H9 (cell line): ENCODE measurements at regions not wholly inside any gene's neighbourhood (a gene's known extent, or its start where the extent isn't known, plus 50 kb on each side); places are given as distances from the start of the nearest gene placed in this dataset.

Source experiments
- DNase-seq: peaks from one replicate; pipeline ENCODE4 v3.0.0-alpha.2; 2017
- H2AFZ ChIP-seq: one replicate; pipeline ENCODE4 v1.6.1; 2013; ENCODE audit warnings: mild to moderate bottlenecking, low read length, control low read depth, moderate library complexity
- H2AK5ac ChIP-seq: 2 replicates; pipeline ENCODE4 v1.6.1; 2013; ENCODE audit warnings: low read length, control low read depth, mixed read lengths; ENCODE audit not compliant: insufficient read length
- H2BK120ac ChIP-seq: one replicate; pipeline ENCODE4 v1.6.1; 2013; ENCODE audit warnings: low read depth, mild to moderate bottlenecking, low read length, control low read depth, inconsistent platforms; ENCODE audit not compliant: poor library complexity, severe bottlenecking
- H2BK12ac ChIP-seq: 2 replicates; pipeline ENCODE4 v1.6.1; 2013; ENCODE audit warnings: low read length, control low read depth, mixed read lengths, low read depth; ENCODE audit not compliant: insufficient read length
- H2BK15ac ChIP-seq: 2 replicates; pipeline ENCODE4 v1.6.1; 2013; ENCODE audit warnings: low read depth, low read length, control low read depth
- H2BK20ac ChIP-seq: one replicate; pipeline ENCODE4 v1.6.1; 2013; ENCODE audit warnings: low read depth, mild to moderate bottlenecking, low read length, control low read depth, inconsistent platforms; ENCODE audit not compliant: poor library complexity, severe bottlenecking
- H2BK5ac ChIP-seq: 2 replicates; pipeline ENCODE4 v1.6.1; 2013; ENCODE audit warnings: low read length, control low read depth, mixed read lengths; ENCODE audit not compliant: insufficient read length
- H3K14ac ChIP-seq: 2 replicates; pipeline ENCODE4 v1.6.1; 2013; ENCODE audit warnings: low read length, control low read depth; ENCODE audit not compliant: insufficient read depth
- H3K18ac ChIP-seq: 2 replicates; pipeline ENCODE4 v1.6.1; 2013; ENCODE audit warnings: low read depth, mild to moderate bottlenecking, mixed read lengths, low read length, control low read depth; ENCODE audit not compliant: insufficient read length
- H3K23ac ChIP-seq: 2 replicates; pipeline ENCODE4 v1.6.1; 2013; ENCODE audit warnings: low read length, control low read depth, mixed read lengths, low read depth; ENCODE audit not compliant: insufficient read length
- H3K23me2 ChIP-seq: 2 replicates; pipeline ENCODE4 v1.6.1; 2013; ENCODE audit warnings: low read depth, mild to moderate bottlenecking, mixed read lengths, low read length, control low read depth; ENCODE audit not compliant: insufficient read length, poor library complexity, severe bottlenecking
- H3K27ac ChIP-seq: 2 replicates; pipeline ENCODE4 v1.5.1; 2013; ENCODE audit warnings: low read length, control low read depth, mixed read lengths, low read depth; ENCODE audit not compliant: insufficient read length
- H3K27me3 ChIP-seq: 2 replicates; pipeline ENCODE4 v1.6.1; 2013; ENCODE audit warnings: low read length, control low read depth, inconsistent platforms; ENCODE audit not compliant: insufficient read depth
- H3K4ac ChIP-seq: 2 replicates; pipeline ENCODE4 v1.6.1; 2013; ENCODE audit warnings: low read depth, mild to moderate bottlenecking, control low read depth, inconsistent platforms, low read length, moderate library complexity
- H3K4me1 ChIP-seq: 2 replicates; pipeline ENCODE4 v1.6.1; 2013; ENCODE audit warnings: low read length, control low read depth, inconsistent platforms; ENCODE audit not compliant: insufficient read depth
- H3K4me2 ChIP-seq: 2 replicates; pipeline ENCODE4 v1.6.1; 2013; ENCODE audit warnings: low read length, control low read depth, mixed read lengths; ENCODE audit not compliant: insufficient read length, insufficient read depth
- H3K56ac ChIP-seq: 2 replicates; pipeline ENCODE4 v1.6.1; 2013; ENCODE audit warnings: low read depth, mild to moderate bottlenecking, mixed read lengths, low read length, control low read depth; ENCODE audit not compliant: insufficient read length
- H3K79me1 ChIP-seq: 2 replicates; pipeline ENCODE4 v1.6.1; 2013; ENCODE audit warnings: low read depth, mild to moderate bottlenecking, moderate library complexity, low read length, control low read depth, inconsistent platforms; ENCODE audit not compliant: insufficient read depth, poor library complexity, severe bottlenecking
- H3K79me2 ChIP-seq: 2 replicates; pipeline ENCODE4 v1.6.1; 2013; ENCODE audit warnings: low read length, control low read depth, inconsistent platforms; ENCODE audit not compliant: insufficient read depth
- H3K9ac ChIP-seq: 2 replicates; pipeline ENCODE4 v1.6.1; 2013; ENCODE audit warnings: low read length, control low read depth, mixed read lengths; ENCODE audit not compliant: insufficient read length; ENCODE audit errors: extremely low read depth
- H3K9me3 ChIP-seq: one replicate; pipeline ENCODE4 v1.6.1; 2013; ENCODE audit warnings: low read depth, low read length, inconsistent platforms; ENCODE audit not compliant: control insufficient read depth
- H3T11ph ChIP-seq: one replicate; pipeline ENCODE4 v1.6.1; 2013; ENCODE audit warnings: mild to moderate bottlenecking, low read length, control low read depth, inconsistent platforms
- H4K20me1 ChIP-seq: one replicate; pipeline ENCODE4 v1.6.1; 2013; ENCODE audit not compliant: control insufficient read depth, insufficient read length, insufficient read depth
- H4K5ac ChIP-seq: 2 replicates; pipeline ENCODE4 v1.6.1; 2013; ENCODE audit warnings: low read depth, mild to moderate bottlenecking, mixed read lengths, low read length, control low read depth; ENCODE audit not compliant: insufficient read length
- H4K8ac ChIP-seq: replicated peaks from 2 replicates; pipeline ENCODE4 v1.6.1; 2013; ENCODE audit warnings: low read length, control low read depth, mixed read lengths, low read depth; ENCODE audit not compliant: insufficient read length
- H4K91ac ChIP-seq: 2 replicates; pipeline ENCODE4 v1.6.1; 2013; ENCODE audit warnings: low read depth, mild to moderate bottlenecking, moderate library complexity, mixed read lengths, low read length, control low read depth; ENCODE audit not compliant: insufficient read length
- H3K27ac Mint-ChIP-seq, 3 experiments: 2 replicates in 2 of 3; 3 replicates in 1 of 3; pipeline ENCODE4 v1.8.0; 2020 to 2021; ENCODE audit warnings: mixed read lengths in 3 of 3, mild to moderate bottlenecking in 1 of 3, moderate library complexity in 1 of 3
- H3K27me3 Mint-ChIP-seq: 2 replicates; pipeline ENCODE4 v1.8.0; 2021; ENCODE audit warnings: low read depth, mild to moderate bottlenecking, moderate library complexity, mixed read lengths
- H3K36me3 Mint-ChIP-seq, 3 experiments: 2 replicates in 2 of 3; 3 replicates in 1 of 3; pipeline ENCODE4 v1.8.0; 2020 to 2021; ENCODE audit warnings: low read depth in 3 of 3, mixed read lengths in 3 of 3; ENCODE audit not compliant: insufficient read depth in 1 of 3
- H3K4me1 Mint-ChIP-seq, 2 experiments: 2 replicates each; pipeline ENCODE4 v1.8.0; 2020; ENCODE audit warnings: mixed read lengths in 2 of 2
- H3K4me3 Mint-ChIP-seq, 2 experiments: 2 replicates in 1 of 2; 3 replicates in 1 of 2; pipeline ENCODE4 v1.8.0; 2020 to 2021; ENCODE audit warnings: mild to moderate bottlenecking in 2 of 2, mixed read lengths in 2 of 2, moderate library complexity in 1 of 2
- H3K9me3 Mint-ChIP-seq, 2 experiments: 2 replicates in 1 of 2; 3 replicates in 1 of 2; pipeline ENCODE4 v1.8.0; 2020; ENCODE audit warnings: mild to moderate bottlenecking in 2 of 2, mixed read lengths in 2 of 2, moderate library complexity in 1 of 2
- CTCF ChIP-seq: fragments of 200-600 bp; sonication (generic); conservative IDR thresholded peaks from 3 replicates; pipeline ENCODE4 v1.8.0; 2021; ENCODE audit warnings: antibody characterized with exemption, mild to moderate bottlenecking

GRCh38 chr1:118337346-118337745, 152.3 kb upstream of the SPAG17 start:
- Histone ChIP-seq H3K4me1 (no peaks in the 10 kb centered on the region), H2BK15ac (no peak overlapping the region), H2BK120ac (no peak overlapping the region), H2AFZ (no peak overlapping the region), H3T11ph (no peak overlapping the region), H3K79me1 (no peaks in the 10 kb centered on the region), H3K4ac (no peak overlapping the region), H4K20me1 (no peaks in the 10 kb centered on the region), H2AK5ac (no peak overlapping the region), H3K27me3 (no peaks in the 10 kb centered on the region), H3K18ac (no peak overlapping the region), H3K79me2 (no peaks in the 10 kb centered on the region), H3K23ac (no peak overlapping the region), H3K9me3 (no peaks in the 10 kb centered on the region), H4K8ac (no peak overlapping the region), H2BK5ac (no peak overlapping the region), H3K23me2 (no peaks in the 10 kb centered on the region), H3K9ac (no peak overlapping the region), H2BK20ac (no peak overlapping the region), H4K5ac (no peak overlapping the region), H3K27ac (no peak overlapping the region), H3K14ac (no peak overlapping the region), H2BK12ac (no peak overlapping the region), H3K4me2 (no peak overlapping the region), H3K56ac (no peak overlapping the region), H4K91ac (no peak overlapping the region)
- no peak for TF ChIP-seq CTCF
- peaks cover 17 to 20% of the 10 kb centered on the region in 2 experiments for H3K4me1 Mint-ChIP-seq
- no peaks in the 10 kb centered on the region for H3K27me3 Mint-ChIP-seq
- no peak for DNase-seq
- no peak overlapping the region for H3K27ac Mint-ChIP-seq
- no peak overlapping the region for H3K4me3 Mint-ChIP-seq
- H3K36me3 Mint-ChIP-seq: no peaks in the 10 kb centered on the region
- H3K9me3 Mint-ChIP-seq: no peaks in the 10 kb centered on the region
